Stimulated activated CD8-positive, alpha-beta memory T cell treated with anti-CD3 and anti-CD28 coated beads, Interleukin-12 subunit alpha, Interleukin-12 subunit beta, amount 100 ng/mL, for 24 hours (primary cell): ENCODE measurements at regions not wholly inside any gene's neighbourhood (a gene's known extent, or its start where the extent isn't known, plus 50 kb on each side); places are given as distances from the start of the nearest gene placed in this dataset.
"Not testable (repeated sequence)": the region's sequence is repeated elsewhere in the genome, so short reads cannot be mapped to it uniquely, and the experiment has no call there.

Experiments used
- DNase-seq: peaks from one replicate; pipeline ENCODE4 v3.0.0-alpha.2; 2020; ENCODE audit errors: extremely low read depth

DNA sequence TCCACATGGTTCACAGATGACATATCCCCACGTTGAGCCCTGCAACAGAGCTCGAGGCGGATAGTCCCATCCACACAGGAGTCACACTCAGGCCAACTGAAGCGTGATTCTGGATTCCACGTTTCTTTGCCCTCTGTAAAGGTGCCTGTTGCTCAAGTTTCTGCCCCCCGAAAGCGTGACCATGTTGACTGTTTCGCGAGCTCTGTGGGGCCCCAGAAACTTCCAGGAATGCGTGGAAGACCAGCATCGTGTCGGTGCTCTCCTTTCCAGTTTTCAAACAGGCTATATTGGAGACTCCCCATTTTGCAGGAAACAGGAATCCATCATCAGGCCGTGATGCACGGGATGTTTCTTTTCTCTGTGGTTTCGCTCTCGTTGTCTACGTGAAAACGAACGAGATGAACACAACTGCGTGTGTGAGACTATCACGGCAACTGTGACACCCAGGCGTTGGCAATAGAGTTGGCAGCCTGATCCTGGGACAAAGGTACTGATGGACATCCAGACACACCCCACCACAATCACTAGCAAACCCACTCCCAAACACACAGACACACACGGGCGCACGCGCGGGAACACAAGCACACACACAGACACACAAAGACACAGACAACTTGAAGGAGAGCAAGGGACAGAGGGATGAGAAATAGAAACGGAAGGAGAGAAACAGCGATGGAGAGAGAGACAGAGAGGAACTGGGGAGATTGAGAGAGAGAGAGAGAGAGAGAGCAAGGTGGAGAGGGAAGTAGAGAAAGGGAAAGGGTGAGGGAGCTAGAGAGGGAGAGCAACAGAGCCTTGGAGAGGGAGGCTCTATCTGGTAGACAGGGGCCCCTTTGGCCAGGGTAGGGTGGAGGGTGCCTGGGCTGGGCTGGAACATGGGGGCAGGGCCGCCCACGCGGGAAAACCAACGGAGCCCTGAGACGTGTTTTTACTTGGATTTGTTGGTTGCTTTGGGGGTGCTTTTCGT lies 1609.3 kb downstream of the SPATA31A7 start:
- not testable (repeated sequence) for DNase-seq

DNA sequence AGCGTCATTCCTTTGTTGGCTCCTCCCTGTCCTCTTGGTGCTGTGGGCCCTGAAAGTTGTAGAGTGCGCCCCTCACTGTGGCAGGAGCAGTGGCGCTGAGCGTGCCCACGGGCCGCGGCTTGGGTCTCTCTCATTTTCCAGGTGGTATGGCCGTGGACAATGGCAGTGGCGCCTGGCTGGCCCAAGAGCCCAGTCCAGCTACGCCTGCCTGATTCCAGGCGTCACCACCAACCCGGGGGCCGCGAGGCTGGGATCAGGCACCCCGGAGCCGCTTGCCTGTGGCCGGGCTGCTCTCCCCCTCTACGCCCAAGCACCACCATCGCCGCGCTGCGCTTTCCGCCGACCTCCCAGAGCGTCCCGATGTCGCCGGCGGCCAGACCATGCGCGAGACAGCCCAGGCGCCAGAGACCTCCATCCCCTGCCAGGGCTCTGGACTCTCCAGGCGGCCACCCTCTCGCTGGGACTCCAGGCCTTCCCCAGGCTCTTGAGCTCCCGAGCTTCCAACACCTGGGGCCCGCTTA lies 1610.1 kb downstream of the SPATA31A7 start:
- DNase-seq, result not testable (repeated sequence)

DNA sequence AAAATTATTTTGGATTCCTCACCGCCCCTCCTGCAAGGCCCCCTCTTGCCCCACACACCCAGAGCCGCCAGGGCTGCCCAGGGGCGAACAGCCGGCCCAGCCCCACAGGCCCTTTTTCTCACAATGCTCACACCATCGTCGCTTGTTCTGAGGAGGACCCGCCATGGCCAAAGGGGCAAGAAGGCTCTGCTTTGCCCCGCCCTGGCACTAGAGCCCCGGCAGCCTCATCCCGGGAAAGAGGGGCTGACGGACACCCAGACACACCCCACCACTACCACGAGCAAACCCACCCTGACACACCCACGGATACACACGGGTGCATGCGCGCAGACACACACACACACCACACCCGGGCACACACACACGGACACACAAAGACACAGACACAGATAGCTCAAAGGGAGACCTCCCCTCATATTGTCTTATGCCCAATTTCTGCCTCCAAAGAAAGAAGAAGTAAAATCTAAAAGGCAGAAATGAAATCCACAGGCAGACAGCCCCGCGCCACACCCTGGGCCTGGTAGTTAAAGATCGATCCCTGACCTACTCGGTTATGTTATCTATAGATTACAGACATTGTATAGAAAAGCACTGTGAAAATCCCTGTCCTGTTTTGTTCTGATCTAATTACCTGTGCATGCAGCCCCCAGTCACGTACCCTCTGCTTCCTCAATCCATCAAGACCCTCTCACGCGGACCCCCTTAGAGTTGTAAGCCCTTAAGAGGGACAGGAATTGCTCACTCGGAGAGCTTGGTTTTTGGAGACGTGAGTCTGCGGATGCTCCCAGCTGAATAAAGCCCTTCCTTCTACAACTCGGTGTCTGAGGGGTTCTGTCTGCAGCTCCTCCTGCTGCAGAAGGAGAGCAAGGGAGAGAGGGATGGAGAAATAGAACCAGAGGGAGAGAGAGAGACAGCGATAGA lies 1610.9 kb downstream of the SPATA31A7 start:
- not testable (repeated sequence) for DNase-seq

DNA sequence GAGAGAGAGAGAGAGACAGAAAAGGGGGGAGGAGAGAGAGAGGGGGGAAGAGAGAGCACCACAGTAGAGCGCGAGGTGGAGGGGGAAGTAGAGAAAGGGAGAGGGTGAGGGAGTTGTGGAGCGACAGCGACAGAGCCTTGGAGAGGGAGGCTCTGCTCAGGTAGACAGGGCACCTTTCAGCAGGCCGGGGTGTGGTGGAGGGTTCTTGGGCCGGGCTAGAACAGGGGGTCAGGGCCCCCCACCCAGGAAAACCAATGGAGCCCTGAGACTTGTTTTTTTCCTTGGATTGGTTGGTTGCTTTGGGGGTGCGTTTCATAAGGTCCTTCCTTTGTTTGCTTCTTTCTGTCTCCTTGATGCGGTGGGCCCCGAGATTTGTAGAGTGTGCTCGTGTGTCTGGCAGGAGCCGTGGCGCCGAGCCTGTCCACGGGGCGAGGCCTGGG lies 1611.6 kb downstream of the SPATA31A7 start:
- not testable (repeated sequence) for DNase-seq

DNA sequence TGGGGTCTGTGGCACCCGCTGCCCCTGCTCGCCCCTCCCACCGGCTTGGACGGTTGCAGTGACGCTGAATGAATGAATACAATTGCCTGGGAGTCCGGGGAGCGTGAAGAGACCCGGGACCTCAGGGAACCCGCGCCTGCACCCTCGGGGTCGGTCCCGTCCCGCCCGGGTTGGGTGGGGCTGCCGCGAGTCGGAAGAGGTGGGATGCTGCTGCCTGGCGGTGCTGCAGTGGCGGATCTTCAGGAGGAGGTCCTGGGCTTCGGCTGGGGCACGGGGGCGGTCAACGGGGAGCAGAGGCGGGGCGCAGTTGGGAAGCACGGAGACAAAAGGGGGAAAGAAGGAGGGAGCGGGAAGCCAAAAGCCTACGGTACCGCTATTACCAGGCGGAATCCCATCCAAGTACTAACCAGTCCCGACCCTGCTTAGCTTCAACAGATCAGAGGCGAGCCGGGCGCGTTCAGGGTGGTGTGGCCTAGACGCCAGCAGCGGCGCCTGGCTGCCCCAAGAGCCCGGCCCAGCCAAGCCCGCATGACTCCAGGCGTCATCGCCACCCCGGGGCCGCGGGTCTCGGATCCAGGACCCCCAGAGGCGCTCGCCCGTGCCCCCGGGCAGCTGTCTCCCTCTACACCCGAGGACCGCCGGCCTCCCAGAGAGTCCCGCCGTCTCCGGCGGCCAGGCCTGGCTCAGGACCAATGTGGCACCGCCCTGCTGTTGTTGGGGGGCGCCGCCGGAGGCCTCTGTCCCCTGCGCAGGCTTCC lies 1612.3 kb downstream of the SPATA31A7 start:
- peak; percentile 52 for DNase-seq

DNA sequence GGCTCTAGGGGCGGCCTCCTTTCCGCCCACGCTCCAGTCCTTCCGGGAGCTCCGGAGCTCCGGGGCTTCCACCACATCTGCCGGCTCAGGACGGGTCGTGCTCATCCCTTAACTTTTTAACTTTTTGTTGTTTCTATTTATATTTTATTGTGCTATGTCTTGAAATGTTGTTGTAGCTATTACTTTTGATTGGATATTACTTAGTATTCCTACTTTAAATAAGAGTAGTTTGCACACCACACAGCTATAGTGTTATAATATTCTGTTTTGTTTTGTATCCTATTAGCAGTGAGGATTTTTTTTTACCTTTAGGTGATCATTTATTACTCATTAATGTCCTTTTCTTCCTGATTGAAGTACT lies 1612.9 kb downstream of the SPATA31A7 start:
- not testable (repeated sequence) for DNase-seq

DNA sequence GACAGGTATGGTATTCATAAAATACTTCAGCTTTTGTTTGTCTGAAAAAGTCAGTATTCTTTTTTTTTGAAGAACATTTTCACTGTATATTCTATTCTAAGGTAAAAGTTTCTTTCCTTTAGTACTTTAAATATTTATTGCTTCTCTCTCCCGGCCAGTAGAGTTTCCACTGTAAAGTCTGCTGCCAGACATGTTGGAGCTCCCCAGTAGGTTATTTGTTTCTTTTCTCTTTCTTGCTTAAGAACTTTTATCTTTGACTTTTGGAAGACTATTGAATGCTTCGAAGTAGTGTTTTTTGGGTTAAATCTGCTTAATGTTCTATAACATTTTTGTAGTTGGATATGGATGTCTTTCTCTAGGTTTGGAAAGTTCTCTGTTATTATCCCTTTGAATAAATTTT lies 1613.3 kb downstream of the SPATA31A7 start:
- DNase-seq, result not testable (repeated sequence)

DNA sequence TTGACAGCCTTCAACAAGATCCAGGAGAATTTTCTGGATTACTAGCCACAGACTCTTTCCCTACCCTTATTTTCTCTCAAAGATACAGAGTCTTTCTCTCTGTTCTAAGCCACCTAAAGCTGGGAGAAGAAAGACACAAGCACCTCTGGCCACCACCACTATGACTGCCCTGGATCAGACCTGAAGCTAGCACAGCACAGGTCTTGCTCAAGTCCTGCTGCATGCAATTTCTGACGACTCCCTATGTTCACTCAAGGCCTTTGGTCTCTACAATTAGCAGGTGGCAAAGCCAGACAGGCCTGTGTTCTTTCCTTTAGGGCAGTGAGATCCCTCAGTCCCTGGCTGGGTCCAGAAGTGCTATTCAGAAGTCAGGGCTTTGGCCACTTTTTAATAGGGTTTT lies 1614.5 kb downstream of the SPATA31A7 start:
- DNase-seq, result not testable (repeated sequence)

DNA sequence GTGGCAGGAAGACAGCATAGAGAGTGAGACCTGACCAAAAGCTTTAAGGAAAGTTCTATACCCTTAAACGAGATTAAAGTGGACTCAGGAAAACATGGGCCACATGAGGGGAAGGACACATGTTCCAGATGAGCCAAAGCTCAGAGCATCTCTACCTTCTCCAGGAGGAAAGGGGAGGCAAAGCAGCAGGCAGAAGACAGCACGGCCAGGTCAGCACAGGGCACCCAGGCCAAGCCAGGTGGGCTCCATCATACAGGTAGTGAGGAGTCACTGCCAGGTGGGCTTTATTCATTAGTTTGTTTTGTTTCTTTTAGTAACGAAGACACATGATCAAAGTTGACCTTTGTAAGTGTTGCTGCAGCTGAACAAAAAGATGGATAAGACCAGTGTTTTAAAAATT lies 1617.6 kb downstream of the SPATA31A7 start:
- not testable (repeated sequence) for DNase-seq

DNA sequence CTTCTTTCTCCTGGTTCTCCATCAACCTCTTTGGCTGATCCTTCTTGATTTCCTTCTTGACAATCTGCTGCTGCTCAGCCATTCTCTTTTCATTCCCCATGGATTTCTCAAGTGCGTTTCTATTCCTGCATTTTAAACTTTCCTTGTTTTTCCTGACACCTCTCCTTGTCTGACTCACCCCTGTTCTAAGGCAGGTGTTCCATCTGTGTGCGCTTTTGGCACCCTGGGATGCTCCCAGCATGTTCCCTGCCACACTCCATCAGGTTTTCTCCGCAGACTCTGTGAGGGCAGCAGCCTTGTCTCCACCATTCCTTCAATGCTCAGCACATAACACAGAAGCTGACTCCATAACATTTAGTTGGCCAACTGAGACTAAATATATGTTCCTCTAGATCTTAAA lies 1618.2 kb downstream of the SPATA31A7 start:
- DNase-seq, result not testable (repeated sequence)

DNA sequence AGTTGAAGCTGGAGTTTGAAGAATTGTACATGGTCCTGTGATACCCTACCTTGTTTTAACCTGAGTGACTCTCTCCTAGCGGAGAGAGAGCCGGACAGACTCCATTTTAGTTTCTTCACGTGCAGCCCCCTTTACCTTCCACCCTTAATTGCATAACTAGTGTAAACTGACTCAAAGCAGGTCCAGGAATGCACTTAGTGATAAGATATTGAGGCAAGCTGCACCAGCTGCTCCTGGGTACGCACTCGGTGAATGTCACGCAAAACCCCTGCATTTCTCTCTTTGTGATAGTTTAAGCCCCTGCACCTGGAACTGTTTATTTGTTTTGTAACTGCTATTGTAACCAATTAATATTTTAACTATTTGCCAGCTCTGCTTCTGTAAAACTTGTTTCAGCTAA lies 1620.5 kb downstream of the SPATA31A7 start:
- DNase-seq, result not testable (repeated sequence)

DNA sequence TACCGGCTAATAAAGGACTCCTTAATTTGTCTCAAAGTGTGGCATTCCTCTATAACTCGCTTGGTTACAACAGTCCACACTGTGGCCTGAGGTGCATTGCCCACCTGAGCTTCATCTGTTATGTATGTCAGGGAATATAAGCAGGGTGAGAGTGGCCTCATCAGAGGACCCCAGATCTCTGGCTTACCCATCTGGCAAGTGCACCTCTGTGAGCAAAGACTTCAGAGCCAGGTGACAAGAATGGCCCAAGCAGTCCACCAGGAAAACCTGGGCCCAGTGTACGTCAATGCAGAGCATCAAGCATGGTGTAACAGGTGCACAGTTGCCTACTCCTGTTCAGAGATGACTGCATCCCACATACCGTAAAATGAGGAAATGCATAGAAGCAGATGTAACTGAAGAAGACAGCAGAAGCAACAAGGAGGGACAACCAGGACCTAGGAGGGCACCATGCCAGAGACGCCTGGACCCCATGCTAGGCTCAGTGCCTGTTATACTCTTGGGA lies 1621.0 kb downstream of the SPATA31A7 start:
- DNase-seq, result not testable (repeated sequence)

DNA sequence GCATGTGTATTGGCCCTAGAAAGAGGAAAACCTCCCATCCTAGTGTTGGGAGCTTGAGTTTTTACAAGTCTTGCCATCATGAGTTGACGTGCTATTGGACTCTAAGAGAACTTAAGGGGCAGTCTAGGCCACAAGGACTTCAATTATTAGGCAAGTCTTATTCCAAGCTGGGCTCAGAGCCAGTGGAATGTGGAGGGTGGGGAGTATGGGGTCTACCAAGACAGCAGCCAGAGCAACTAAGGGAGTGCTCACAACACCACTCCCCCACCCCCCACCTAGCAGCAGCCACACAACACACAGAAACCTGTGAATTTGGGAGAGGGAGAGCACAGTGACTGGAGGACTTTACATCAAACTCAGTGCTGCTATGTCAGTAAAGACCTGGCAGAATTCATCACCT lies 1625.6 kb downstream of the SPATA31A7 start:
- DNase-seq, result not testable (repeated sequence)

DNA sequence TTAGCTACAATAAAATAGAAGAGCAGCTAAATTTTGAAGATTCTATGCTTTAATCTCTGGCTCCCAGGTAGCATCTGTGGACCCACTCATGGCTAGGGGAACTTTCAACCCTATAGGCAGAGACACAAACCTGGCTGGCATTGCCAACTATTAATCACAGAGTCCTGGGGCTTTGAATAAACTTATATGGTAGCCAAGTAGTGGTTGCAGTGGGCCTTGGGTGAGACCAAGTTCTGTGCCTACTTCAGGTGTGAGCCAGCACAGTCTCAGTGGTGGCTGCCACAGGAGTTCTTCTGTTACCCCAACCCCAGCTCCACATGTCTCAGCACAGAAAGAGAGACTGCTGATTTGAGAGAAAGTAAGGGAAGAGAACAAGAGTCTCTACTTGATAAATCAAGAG lies 1626.5 kb downstream of the SPATA31A7 start:
- DNase-seq, result not testable (repeated sequence)

DNA sequence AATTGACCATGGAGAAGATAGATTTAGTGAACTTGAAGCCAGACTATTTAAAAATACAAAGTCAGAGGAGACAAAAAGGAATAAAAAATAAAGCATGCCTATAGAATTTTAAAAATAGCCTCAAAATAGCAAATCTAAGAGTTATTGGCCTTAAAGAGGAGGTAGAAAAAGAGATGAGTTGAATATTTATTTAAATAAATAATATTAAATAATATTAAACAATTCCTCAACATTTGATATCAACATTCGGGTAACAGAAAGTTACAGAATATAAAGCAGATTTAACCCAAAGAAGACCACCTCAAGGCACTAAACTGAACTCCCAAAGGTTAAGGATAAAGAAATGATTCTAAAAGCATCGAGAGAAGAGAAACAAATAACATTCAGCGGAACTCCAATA lies 1627.4 kb downstream of the SPATA31A7 start:
- not testable (repeated sequence) for DNase-seq

DNA sequence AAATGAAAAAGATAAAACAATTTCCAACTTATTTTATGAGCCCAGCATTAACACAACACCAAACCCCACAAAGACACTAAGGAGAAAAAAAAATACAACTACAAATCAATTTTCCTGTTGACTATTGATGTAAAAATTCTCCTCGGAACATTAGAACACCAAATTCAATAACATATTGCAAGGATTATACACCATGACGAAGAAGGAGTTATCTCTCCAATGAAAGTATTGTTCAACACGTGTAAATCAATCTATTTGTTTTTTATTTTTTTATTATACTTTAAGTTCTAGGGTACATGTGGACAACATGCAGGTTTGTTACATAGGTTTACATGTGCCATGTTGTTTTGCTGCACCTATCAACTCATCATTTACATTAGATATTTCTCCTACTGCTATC lies 1632.3 kb downstream of the SPATA31A7 start:
- not testable (repeated sequence) for DNase-seq

DNA sequence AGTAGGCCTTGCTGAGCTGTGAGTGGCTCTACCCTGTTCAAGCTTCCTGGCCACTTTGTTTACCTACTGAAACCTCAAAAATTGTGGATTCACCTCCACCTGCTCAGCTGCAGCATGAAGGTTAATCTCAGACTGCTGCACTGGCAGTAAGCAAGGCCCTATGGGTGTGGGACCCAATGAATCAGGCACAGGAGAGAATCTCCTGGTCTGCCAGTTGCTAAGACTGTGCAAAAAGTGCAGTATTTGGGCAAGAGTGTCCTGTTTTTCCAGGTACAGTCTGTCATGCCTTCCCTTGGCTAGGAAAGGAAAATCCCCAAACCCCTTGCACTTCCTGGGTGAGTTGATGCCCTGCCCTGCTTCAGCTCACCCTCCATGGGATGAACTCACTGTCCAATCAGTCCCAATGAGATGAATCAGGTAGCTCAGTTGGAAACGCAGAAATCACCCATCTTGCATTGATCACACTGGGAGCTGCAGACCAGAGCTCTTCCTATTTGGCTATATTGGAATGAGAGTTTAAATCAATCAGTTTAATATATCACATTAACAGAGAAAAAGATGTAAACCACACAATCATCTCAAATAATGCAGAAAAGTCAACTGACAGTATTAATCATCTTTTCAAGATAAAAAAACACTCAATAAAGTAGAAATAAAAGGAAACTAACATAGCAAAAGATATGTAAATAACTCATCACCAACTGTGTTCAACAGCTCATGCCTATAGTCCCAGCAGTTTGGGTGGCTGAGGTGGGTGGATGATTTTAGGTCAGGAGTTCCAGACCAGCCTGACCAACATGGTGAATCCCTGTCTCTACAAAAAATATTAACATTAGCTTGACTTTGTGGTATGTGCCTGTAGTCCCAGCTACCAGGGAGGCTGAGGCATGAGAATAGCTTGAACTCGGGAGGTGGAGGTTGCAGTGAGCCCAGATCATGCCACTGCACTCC lies 1638.4 kb downstream of the SPATA31A7 start:
- DNase-seq, result not testable (repeated sequence)

DNA sequence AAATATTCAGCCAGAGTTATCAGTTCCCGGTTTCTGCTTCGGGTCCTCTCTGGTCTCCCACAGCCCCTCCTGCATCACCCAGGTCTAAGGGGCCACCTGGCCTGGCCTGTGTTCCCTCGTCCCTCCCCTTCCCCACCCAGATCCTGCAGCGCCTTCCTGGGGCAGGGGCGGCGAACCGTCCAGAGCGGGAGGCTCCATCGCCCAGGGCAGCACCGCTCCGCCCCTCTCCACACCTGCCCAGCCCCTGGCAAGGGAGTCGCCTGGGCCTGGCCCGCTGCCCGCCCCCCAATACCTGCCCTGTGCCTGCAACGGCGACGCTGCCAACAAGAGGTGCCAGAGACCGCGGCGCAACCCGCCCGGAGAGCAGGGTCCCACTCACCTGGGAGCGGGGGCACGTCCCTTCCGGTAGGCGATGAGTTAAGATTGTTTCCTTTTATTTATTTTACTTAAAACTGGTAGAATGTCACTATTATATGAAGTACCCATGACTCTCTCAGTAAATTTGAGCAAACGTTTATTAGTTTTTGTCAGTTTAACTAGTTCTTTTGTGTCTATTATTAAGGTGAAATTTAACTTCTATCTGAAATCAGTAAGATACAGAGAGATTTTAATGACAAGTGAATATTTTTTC lies 1641.1 kb downstream of the SPATA31A7 start:
- not testable (repeated sequence) for DNase-seq
